Liver (tissue), 8 donors: ENCODE measurements at regions not wholly inside any gene's neighbourhood (a gene's known extent, or its start where the extent isn't known, plus 50 kb on each side); places are given as distances from the start of the nearest gene placed in this dataset.

ENCODE experiments used
- DNase-seq: peaks from one replicate; pipeline ENCODE4 v3.0.0-alpha.2; 2017; ENCODE audit warnings: low spot score
- H3K27ac ChIP-seq, 2 donors: one replicate each; pipeline ENCODE4 v1.7.0; 2013; ENCODE audit warnings: inconsistent platforms in 2 of 2, low read length in 2 of 2, control low read depth in 1 of 2, low read depth in 1 of 2, mild to moderate bottlenecking in 1 of 2
- H3K27me3 ChIP-seq, 4 donors: one replicate each; pipeline versions ENCODE4 v1.6.1 to v1.7.0; 2013; ENCODE audit warnings: low read length in 3 of 4, inconsistent platforms in 1 of 4, mild to moderate bottlenecking in 1 of 4, moderate library complexity in 1 of 4; ENCODE audit not compliant: control insufficient read depth in 4 of 4, insufficient read depth in 4 of 4
- H3K36me3 ChIP-seq, 4 donors: one replicate each; pipeline versions ENCODE4 v1.6.1 to v1.7.0; 2013; ENCODE audit warnings: low read length in 3 of 4, mild to moderate bottlenecking in 3 of 4, low read depth in 1 of 4, moderate library complexity in 1 of 4; ENCODE audit not compliant: control insufficient read depth in 4 of 4, insufficient read depth in 3 of 4
- H3K4me1 ChIP-seq, 4 donors: one replicate each; pipeline versions ENCODE4 v1.6.1 to v1.7.0; 2013; ENCODE audit warnings: low read length in 3 of 4, mild to moderate bottlenecking in 3 of 4, moderate library complexity in 1 of 4; ENCODE audit not compliant: control insufficient read depth in 4 of 4, insufficient read depth in 4 of 4
- H3K4me3 ChIP-seq, 3 donors: one replicate each; pipeline versions ENCODE4 v1.6.1 to v1.7.0; 2013; ENCODE audit warnings: low read length in 3 of 3, control low read depth in 1 of 3, low read depth in 1 of 3, mild to moderate bottlenecking in 1 of 3
- H3K9ac ChIP-seq, 2 donors: one replicate each; pipeline ENCODE4 v1.7.0; 2013; ENCODE audit warnings: low read length in 2 of 2, mild to moderate bottlenecking in 2 of 2, moderate library complexity in 2 of 2, control low read depth in 1 of 2, low read depth in 1 of 2
- H3K9me3 ChIP-seq, 4 donors: one replicate each; pipeline versions ENCODE4 v1.6.1 to v1.7.0; 2013; ENCODE audit warnings: low read length in 3 of 4; ENCODE audit not compliant: control insufficient read depth in 4 of 4
- ATF3 ChIP-seq: IDR thresholded peaks from 2 replicates; pipeline ENCODE4 v1.6.1; 2016; ENCODE audit warnings: antibody characterized with exemption
- CTCF ChIP-seq: fragments of 150-350 bp; IDR thresholded peaks from 2 replicates; pipeline ENCODE4 v1.5.1; 2017; ENCODE audit warnings: improper control_type of control experiment, low read depth, low read length; ENCODE audit not compliant: missing input control
- EGR1 ChIP-seq, 2 donors: IDR thresholded peaks; 2 replicates each; pipeline ENCODE4 v1.6.1; 2016 to 2018; ENCODE audit warnings: antibody characterized with exemption in 2 of 2, low read depth in 2 of 2
- FOXA1 ChIP-seq: IDR thresholded peaks from 2 replicates; pipeline ENCODE4 v1.6.1; 2016; ENCODE audit warnings: antibody characterized with exemption
- GABPA ChIP-seq, 2 donors: IDR thresholded peaks in 1 of 2; conservative IDR thresholded peaks in 1 of 2; 2 replicates each; pipeline ENCODE4 v1.6.1; 2016; ENCODE audit warnings: antibody characterized with exemption in 2 of 2, mild to moderate bottlenecking in 1 of 2, moderate library complexity in 1 of 2
- HNF4A ChIP-seq, 2 donors: conservative IDR thresholded peaks; 2 replicates each; pipeline ENCODE4 v1.6.1; 2016; ENCODE audit warnings: antibody characterized with exemption in 2 of 2, mild to moderate bottlenecking in 2 of 2
- HNF4G ChIP-seq: IDR thresholded peaks from 2 replicates; pipeline ENCODE4 v1.6.1; 2016; ENCODE audit warnings: antibody characterized with exemption
- JUND ChIP-seq, 2 donors: IDR thresholded peaks; 2 replicates each; pipeline ENCODE4 v1.6.1; 2016; ENCODE audit warnings: antibody characterized with exemption in 2 of 2
- MAX ChIP-seq: IDR thresholded peaks from 2 replicates; pipeline ENCODE4 v1.6.1; 2016; ENCODE audit warnings: antibody characterized with exemption
- NR2F2 ChIP-seq: IDR thresholded peaks from 2 replicates; pipeline ENCODE4 v1.6.1; 2016; ENCODE audit warnings: antibody characterized with exemption
- RAD21 ChIP-seq, 2 donors: IDR thresholded peaks; 2 replicates each; pipeline ENCODE4 v1.6.1; 2016; ENCODE audit warnings: antibody characterized with exemption in 2 of 2, mild to moderate bottlenecking in 2 of 2
- REST ChIP-seq: IDR thresholded peaks from 2 replicates; pipeline ENCODE4 v1.6.1; 2016; ENCODE audit warnings: antibody characterized with exemption, mild to moderate bottlenecking
- RXRA ChIP-seq, 2 donors: IDR thresholded peaks; 2 replicates each; pipeline ENCODE4 v1.6.1; 2017 to 2018; ENCODE audit warnings: antibody characterized with exemption in 2 of 2, mild to moderate bottlenecking in 1 of 2
- SP1 ChIP-seq: IDR thresholded peaks from 2 replicates; pipeline ENCODE4 v1.6.1; 2018; ENCODE audit warnings: antibody characterized with exemption, mild to moderate bottlenecking
- TAF1 ChIP-seq: conservative IDR thresholded peaks from 2 replicates; pipeline ENCODE4 v1.6.1; 2016; ENCODE audit warnings: antibody characterized with exemption, mild to moderate bottlenecking
- YY1 ChIP-seq: IDR thresholded peaks from 2 replicates; pipeline ENCODE4 v1.6.1; 2016; ENCODE audit warnings: antibody characterized with exemption, mild to moderate bottlenecking
- ZBTB33 ChIP-seq: IDR thresholded peaks from 2 replicates; pipeline ENCODE4 v1.6.1; 2016; ENCODE audit warnings: antibody characterized with exemption
- WGBS: extraction: QIAGEN DNeasy Blood & Tissue Kit; methylation state at CpG from one replicate; pipeline ENCODE4 v1.1.7; 2013; 5-methylcytosine and 5-hydroxymethylcytosine counted together
- donor health status: healthy.
- donor health status: healthy.
- donor health status: healthy.
- donor health status: healthy.
- donor health status: healthy.

- no peak overlapping the region for H3K4me3 ChIP-seq
- H3K9ac ChIP-seq = no peak overlapping the region
- no peaks in the 10 kb centered on the region for H3K4me1 ChIP-seq
- H3K9me3 ChIP-seq = no peaks in the 10 kb centered on the region
- H3K27ac ChIP-seq = no peak overlapping the region
- no peaks in the 10 kb centered on the region for H3K27me3 ChIP-seq
- TF ChIP-seq TAF1 (no peak), ZBTB33 (no peak), REST (no peak), HNF4G (no peak), MAX (no peak), FOXA1 (no peak), CTCF (no peak), RXRA (IDR thresholded peaks at IDR 0.05) (no peak), JUND (IDR thresholded peaks at IDR 0.05) (no peak), ATF3 (no peak), RAD21 (IDR thresholded peaks at IDR 0.05) (no peak), HNF4A (conservative IDR thresholded peaks at IDR 0.05) (no peak), NR2F2 (no peak), EGR1 (IDR thresholded peaks at IDR 0.05; ENCODE audit: low read depth in 2 of 2) (no peak), GABPA (IDR thresholded peaks at IDR 0.05 in 1 of 2, conservative IDR thresholded peaks at IDR 0.05 in 1 of 2) (no peak), YY1 (no peak), SP1 (no peak)
- no peaks in the 10 kb centered on the region for H3K36me3 ChIP-seq
- WGBS = 55% methylated on average over 6 of the region's 6 CpGs
- DNase-seq = no peak
Measured at GRCh38 chr3:3705090-3705775, 94.0 kb upstream of the LRRN1 start.
